IMR-90 (cell line): ENCODE measurements at regions not wholly inside any gene's neighbourhood (a gene's known extent, or its start where the extent isn't known, plus 50 kb on each side); places are given as distances from the start of the nearest gene placed in this dataset.

Experiments used
- ATAC-seq: fragments of 200-7000 bp; cut with Tn5 transposase; 2 replicates; pipeline ENCODE4 v1.9.1; 2020; ENCODE audit warnings: low read depth, mild to moderate bottlenecking, moderate library complexity
- BruUV-seq: library from RNA; stranded (reverse); fragments of 400-500 nt; replicated peaks from 2 replicates; lab custom pipeline; 2021; lab: Mats Ljungman, UMichigan
- CTCF ChIA-PET: fragments of 300-600 bp; formaldehyde crosslinking; extraction: SDS; loops from one replicate; lab custom pipeline; 2021; ENCODE audit warnings: antibody characterized with exemption; lab: Yijun Ruan, JAX
- POLR2A ChIA-PET: fragments of 300-600 bp; sonication (Branson Sonifier 250); formaldehyde crosslinking; loops from one replicate; lab custom pipeline; 2022; ENCODE audit warnings: antibody characterized with exemption; ENCODE audit not compliant: unreplicated experiment; lab: Charles Lee
- DNase-seq: peaks from one replicate; pipeline ENCODE4 v3.0.0; 2013
- H2AFZ ChIP-seq: replicated peaks from 2 replicates; pipeline ENCODE3; 2013; ENCODE audit warnings: low read length, mild to moderate bottlenecking; ENCODE audit not compliant: poor library complexity
- H2AK5ac ChIP-seq: 2 replicates; pipeline ENCODE4 v1.6.1; 2013; ENCODE audit warnings: low read depth, low read length, inconsistent platforms
- H2AK9ac ChIP-seq: replicated peaks from 2 replicates; pipeline ENCODE3; 2013; ENCODE audit warnings: mild to moderate bottlenecking, low read depth, low read length, moderate library complexity; ENCODE audit not compliant: poor library complexity
- H2BK120ac ChIP-seq: 2 replicates; pipeline ENCODE4 v1.6.1; 2013; ENCODE audit warnings: low read depth, low read length, inconsistent platforms
- H2BK15ac ChIP-seq: 3 replicates; pipeline ENCODE4 v1.6.1; 2013; ENCODE audit warnings: low read depth, low read length, inconsistent platforms
- H2BK20ac ChIP-seq: 2 replicates; pipeline ENCODE4 v1.6.1; 2013; ENCODE audit warnings: low read depth, mild to moderate bottlenecking, inconsistent platforms, low read length, moderate library complexity
- H2BK5ac ChIP-seq: 2 replicates; pipeline ENCODE4 v1.6.1; 2013; ENCODE audit warnings: mild to moderate bottlenecking, low read depth, low read length, inconsistent platforms; ENCODE audit not compliant: poor library complexity, severe bottlenecking
- H3K14ac ChIP-seq: replicated peaks from 2 replicates; pipeline ENCODE4 v1.6.1; 2013; ENCODE audit warnings: low read depth, low read length, inconsistent platforms
- H3K18ac ChIP-seq: 2 replicates; pipeline ENCODE4 v1.6.1; 2013; ENCODE audit warnings: low read depth, low read length, control low read depth
- H3K23ac ChIP-seq: 2 replicates; pipeline ENCODE4 v1.6.1; 2013; ENCODE audit warnings: low read depth, low read length, inconsistent platforms
- H3K27ac ChIP-seq: 2 replicates; pipeline ENCODE4 v1.5.1; 2013; ENCODE audit warnings: mild to moderate bottlenecking, control low read depth, low read length; ENCODE audit not compliant: insufficient read depth
- H3K27me3 ChIP-seq: 2 replicates; pipeline ENCODE4 v1.6.1; 2013; ENCODE audit warnings: low read length; ENCODE audit not compliant: control insufficient read depth, insufficient read depth
- H3K36me3 ChIP-seq: 2 replicates; pipeline ENCODE4 v1.6.1; 2013; ENCODE audit warnings: low read length, mixed read lengths; ENCODE audit not compliant: control insufficient read depth, insufficient read depth
- H3K4ac ChIP-seq: 2 replicates; pipeline ENCODE4 v1.6.1; 2013; ENCODE audit warnings: low read depth, low read length, inconsistent platforms
- H3K4me1 ChIP-seq: 2 replicates; pipeline ENCODE4 v1.6.1; 2013; ENCODE audit warnings: low read length, mixed read lengths; ENCODE audit not compliant: control insufficient read depth, insufficient read depth
- H3K4me2 ChIP-seq: 2 replicates; pipeline ENCODE4 v1.6.1; 2013; ENCODE audit warnings: low read depth, mild to moderate bottlenecking, control low read depth, low read length, moderate library complexity
- H3K4me3 ChIP-seq: 2 replicates; pipeline ENCODE4 v1.5.1; 2013; ENCODE audit warnings: low read depth, mild to moderate bottlenecking, control low read depth, low read length, moderate library complexity; ENCODE audit not compliant: insufficient read depth
- H3K56ac ChIP-seq: 2 replicates; pipeline ENCODE4 v1.6.1; 2013; ENCODE audit warnings: low read length, inconsistent platforms; ENCODE audit not compliant: insufficient read depth; ENCODE audit errors: extremely low read depth
- H3K79me1 ChIP-seq, 2 experiments: 2 replicates each; pipeline ENCODE4 v1.6.1; 2013; ENCODE audit warnings: low read length in 2 of 2, inconsistent platforms in 1 of 2, low read depth in 1 of 2
- H3K9ac ChIP-seq: 2 replicates; pipeline ENCODE4 v1.6.1; 2013; ENCODE audit warnings: low read depth, low read length, control low read depth
- H3K9me1 ChIP-seq: 2 replicates; pipeline ENCODE4 v1.6.1; 2013; ENCODE audit warnings: low read length, inconsistent platforms; ENCODE audit not compliant: insufficient read depth
- H3K9me3 ChIP-seq: 2 replicates; pipeline ENCODE4 v1.6.1; 2013; ENCODE audit warnings: low read length; ENCODE audit not compliant: control insufficient read depth, insufficient read depth
- H4K20me1 ChIP-seq: 2 replicates; pipeline ENCODE4 v1.6.1; 2013; ENCODE audit warnings: low read length, inconsistent platforms; ENCODE audit not compliant: insufficient read depth
- H4K5ac ChIP-seq: 2 replicates; pipeline ENCODE4 v1.6.1; 2013; ENCODE audit warnings: mild to moderate bottlenecking, low read depth, low read length, control low read depth
- H4K8ac ChIP-seq, 2 experiments: 2 replicates each; pipeline ENCODE4 v1.6.1; 2013; ENCODE audit warnings: low read depth in 2 of 2, low read length in 2 of 2, control low read depth in 1 of 2, inconsistent platforms in 1 of 2
- H4K91ac ChIP-seq: 2 replicates; pipeline ENCODE4 v1.6.1; 2013; ENCODE audit warnings: low read depth, low read length, inconsistent platforms; ENCODE audit not compliant: insufficient read depth
- BHLHE40 ChIP-seq: fragments of 150-350 bp; IDR thresholded peaks from 2 replicates; pipeline ENCODE4 v1.6.1; 2016; ENCODE audit warnings: mild to moderate bottlenecking, low read depth, low read length
- CEBPB ChIP-seq: IDR thresholded peaks from 2 replicates; pipeline ENCODE4 v1.6.1; 2012; ENCODE audit warnings: low read depth, low read length, improper control_type of control experiment
- CTCF ChIP-seq: conservative IDR thresholded peaks from 2 replicates; pipeline ENCODE4 v1.5.1; 2012; ENCODE audit warnings: mild to moderate bottlenecking, low read depth, low read length, improper control_type of control experiment
- MAFK ChIP-seq: IDR thresholded peaks from 2 replicates; pipeline ENCODE4 v1.6.1; 2012; ENCODE audit warnings: low read depth, low read length, improper control_type of control experiment
- MXI1 ChIP-seq: IDR thresholded peaks from 2 replicates; pipeline ENCODE4 v1.6.1; 2012; ENCODE audit warnings: low read depth, mild to moderate bottlenecking, low read length, moderate library complexity, borderline replicate concordance
- NFE2L2 ChIP-seq: fragments of 150-350 bp; IDR thresholded peaks from 2 replicates; pipeline ENCODE4 v1.6.1; 2016; ENCODE audit warnings: low read depth, mild to moderate bottlenecking, low read length
- POLR2A ChIP-seq: IDR thresholded peaks from 2 replicates; pipeline ENCODE4 v1.6.1; 2012; ENCODE audit warnings: mild to moderate bottlenecking, low read depth, low read length
- RAD21 ChIP-seq: IDR thresholded peaks from 2 replicates; pipeline ENCODE4 v1.6.1; 2012; ENCODE audit warnings: low read length, improper control_type of control experiment
- RCOR1 ChIP-seq: IDR thresholded peaks from 2 replicates; pipeline ENCODE4 v1.6.1; 2012; ENCODE audit warnings: mild to moderate bottlenecking, low read length, improper control_type of control experiment; ENCODE audit not compliant: insufficient replicate concordance
- SMC3 ChIP-seq: fragments of 150-350 bp; IDR thresholded peaks from 2 replicates; pipeline ENCODE4 v1.6.1; 2016; ENCODE audit warnings: low read depth, mild to moderate bottlenecking, antibody characterized with exemption, low read length, moderate library complexity
- USF2 ChIP-seq: fragments of 150-350 bp; IDR thresholded peaks from 2 replicates; pipeline ENCODE4 v1.6.1; 2017; ENCODE audit warnings: mild to moderate bottlenecking, antibody characterized with exemption, low read length, low read depth
- WGBS, 2 experiments: methylation state at CpG; one replicate each; pipeline versions ENCODE4 v1.1.5 to v1.1.7; 2013; ENCODE audit warnings: missing lambda C conversion rate in 2 of 2; ENCODE audit not compliant: insufficient read length in 1 of 2; ENCODE audit errors: extremely low coverage in 2 of 2; 5-methylcytosine and 5-hydroxymethylcytosine counted together
- dilution Hi-C: fragments of 300-500 bp; cut with HindIII; formaldehyde crosslinking; loops from one replicate; pipeline ENCODE4 v1.14.3; 2018; ENCODE audit warnings: low sequenced_read_pairs; ENCODE audit not compliant: unreplicated experiment
- in situ Hi-C: fragments of 300-500 bp; cut with MboI; formaldehyde crosslinking; loops from 3 replicates; pipeline ENCODE4 v1.14.3; 2019; ENCODE audit warnings: low sequenced_read_pairs, inconsistent platforms, mixed read lengths
- intact Hi-C: fragments of 100-400 bp; cut with micrococcal nuclease; formaldehyde crosslinking; loops from 2 replicates; pipeline ENCODE4 v1.10.0; 2022

GRCh38 chr4:30920043-30920442 is 199.9 kb downstream of the PCDH7 start (continued):
- TF ChIP-seq NFE2L2 (no peak), RAD21 (no peak)

GRCh38 chr4:30922625-30923024 is 202.5 kb downstream of the PCDH7 start:
- ATAC-seq (no peak), DNase-seq (no peak)
- ChIA-PET POLR2A (no interaction called here), CTCF (no interaction called here)
- WGBS, 2 experiments = 80% methylated on average over 1 of the region's 4 CpGs; no CpG with 5 or more reads in 1 of the 2 experiments
- TF ChIP-seq USF2 (no peak), MXI1 (no peak), CTCF (no peak), RCOR1 (no peak), CEBPB (no peak), RAD21 (no peak), MAFK (no peak), SMC3 (no peak), POLR2A (no peak), NFE2L2 (no peak), BHLHE40 (no peak)
- no peak overlapping the region for H4K8ac ChIP-seq
- H3K27me3 ChIP-seq = no peaks in the 10 kb centered on the region
- no peaks in the 10 kb centered on the region for H4K20me1 ChIP-seq
- no peak overlapping the region for H2BK20ac ChIP-seq
- H3K9me1 ChIP-seq = no peaks in the 10 kb centered on the region
- H4K5ac ChIP-seq = no peak overlapping the region
- H3K9me3 ChIP-seq = no peaks in the 10 kb centered on the region
- no peak overlapping the region for H3K18ac ChIP-seq
- no peak overlapping the region for H2AFZ ChIP-seq
- intact Hi-C loops (no loop called here), dilution Hi-C loops (no loop called here), in situ Hi-C loops (no loop called here)
- H3K36me3 ChIP-seq = no peaks in the 10 kb centered on the region
- no peak overlapping the region for H2AK9ac ChIP-seq
- no peak overlapping the region for H3K9ac ChIP-seq
- no peak overlapping the region for H2BK120ac ChIP-seq
- H3K4ac ChIP-seq = no peak overlapping the region
- H2BK5ac ChIP-seq = no peak overlapping the region
- BruUV-seq = no TSS peak
- no peak overlapping the region for H3K4me3 ChIP-seq
- H3K56ac ChIP-seq = no peak overlapping the region
- H3K79me1 ChIP-seq = no peaks in the 10 kb centered on the region
- H3K4me1 ChIP-seq = no peaks in the 10 kb centered on the region
- no peak overlapping the region for H4K91ac ChIP-seq
- H3K4me2 ChIP-seq = no peak overlapping the region
- H2BK15ac ChIP-seq = no peak overlapping the region
- no peak overlapping the region for H3K27ac ChIP-seq
- H3K14ac ChIP-seq = no peak overlapping the region
- H3K23ac ChIP-seq = no peak overlapping the region
- H2AK5ac ChIP-seq = no peak overlapping the region
